Effector memory CD4-positive, alpha-beta T cell (primary cell): ENCODE measurements at regions not wholly inside any gene's neighbourhood (a gene's known extent, or its start where the extent isn't known, plus 50 kb on each side); places are given as distances from the start of the nearest gene placed in this dataset.
A peak's percentile ranks its signal among the peaks of the same experiment; 100 is the strongest.
"Not testable (repeated sequence)": the region's sequence is repeated elsewhere in the genome, so short reads cannot be mapped to it uniquely, and the experiment has no call there.

Experiments used
- DNase-seq, 3 donors: peaks; one replicate each; pipeline ENCODE4 v3.0.0-alpha.2; 2020
- H3K27ac ChIP-seq: 2 replicates; pipeline ENCODE4 v1.7.0; 2013; ENCODE audit warnings: mild to moderate bottlenecking, low read length, moderate library complexity; ENCODE audit not compliant: insufficient read depth, poor library complexity, severe bottlenecking
- H3K27me3 ChIP-seq: replicated peaks from 2 replicates; pipeline ENCODE4 v1.7.0; 2013; ENCODE audit warnings: mild to moderate bottlenecking, low read length; ENCODE audit not compliant: insufficient read depth, control insufficient read depth, poor library complexity, severe bottlenecking
- H3K36me3 ChIP-seq: 2 replicates; pipeline ENCODE4 v1.7.0; 2013; ENCODE audit warnings: mild to moderate bottlenecking, low read length, moderate library complexity; ENCODE audit not compliant: control insufficient read depth, insufficient read depth
- H3K4me1 ChIP-seq: 2 replicates; pipeline ENCODE4 v1.7.0; 2013; ENCODE audit warnings: low read length, mild to moderate bottlenecking; ENCODE audit not compliant: control insufficient read depth, insufficient read depth, poor library complexity, severe bottlenecking
- H3K4me3 ChIP-seq: 2 replicates; pipeline ENCODE4 v1.7.0; 2013; ENCODE audit warnings: low read length, low read depth, mild to moderate bottlenecking; ENCODE audit not compliant: insufficient read depth, poor library complexity, severe bottlenecking
- H3K9me3 ChIP-seq: 2 replicates; pipeline ENCODE4 v1.7.0; 2013; ENCODE audit warnings: mild to moderate bottlenecking, low read length, moderate library complexity; ENCODE audit not compliant: control insufficient read depth

- Histone ChIP-seq H3K9me3 (no peaks in the 10 kb centered on the region), H3K27ac (no peak overlapping the region), H3K4me1 (no peaks in the 10 kb centered on the region), H3K36me3 (no peaks in the 10 kb centered on the region), H3K4me3 (no peak overlapping the region), H3K27me3 (no peaks in the 10 kb centered on the region)
- DNase-seq, result no peak
Measured at GRCh38 chr17:34024806-34025551, 230.1 kb upstream of the CCL2 start.

GRCh38 chr17:34030601-34031000 is 224.5 kb upstream of the CCL2 start:
- not testable (repeated sequence) for DNase-seq

GRCh38 chr17:34032305-34032704 is 222.8 kb upstream of the CCL2 start:
- not testable (repeated sequence) for H3K4me3 ChIP-seq, DNase-seq, H3K27ac ChIP-seq, H3K4me1 ChIP-seq, H3K27me3 ChIP-seq, H3K36me3 ChIP-seq, H3K9me3 ChIP-seq

More at GRCh38 chr17:34030601-34031000, 224.5 kb upstream of the CCL2 start:
- H3K36me3 ChIP-seq, H3K27me3 ChIP-seq, H3K9me3 ChIP-seq, H3K4me1 ChIP-seq, H3K27ac ChIP-seq, H3K4me3 ChIP-seq: not testable (repeated sequence)

GRCh38 chr17:34038786-34039185 is 216.3 kb upstream of the CCL2 start:
- H3K4me1 ChIP-seq, H3K9me3 ChIP-seq, H3K27ac ChIP-seq, H3K36me3 ChIP-seq, DNase-seq, H3K27me3 ChIP-seq, H3K4me3 ChIP-seq: not testable (repeated sequence)

- DNase-seq, H3K27ac ChIP-seq, H3K9me3 ChIP-seq, H3K27me3 ChIP-seq, H3K4me1 ChIP-seq, H3K36me3 ChIP-seq, H3K4me3 ChIP-seq: not testable (repeated sequence)
Measured at GRCh38 chr17:34039213-34039612, 215.9 kb upstream of the CCL2 start.

- H3K27ac ChIP-seq, H3K9me3 ChIP-seq, H3K27me3 ChIP-seq, H3K4me3 ChIP-seq, H3K4me1 ChIP-seq, H3K36me3 ChIP-seq: not testable (repeated sequence)
- DNase-seq, result peak; percentile 21 to 38 (median 21)
Measured at GRCh38 chr17:34039759-34040555, 215.1 kb upstream of the CCL2 start.

GRCh38 chr17:34045990-34046389 is 209.1 kb upstream of the CCL2 start:
- H3K4me3 ChIP-seq, result no peak overlapping the region
- H3K36me3 ChIP-seq, result no peaks in the 10 kb centered on the region
- H3K9me3 ChIP-seq, result no peaks in the 10 kb centered on the region
- no peaks in the 10 kb centered on the region for H3K4me1 ChIP-seq
- H3K27ac ChIP-seq, result no peak overlapping the region
- no peaks in the 10 kb centered on the region for H3K27me3 ChIP-seq
- DNase-seq, result no peak

GRCh38 chr17:34051046-34051445 is 204.0 kb upstream of the CCL2 start:
- Histone ChIP-seq H3K36me3 (no peaks in the 10 kb centered on the region), H3K27me3 (no peaks in the 10 kb centered on the region), H3K4me1 (no peaks in the 10 kb centered on the region), H3K4me3 (no peak overlapping the region), H3K9me3 (no peaks in the 10 kb centered on the region), H3K27ac (no peak overlapping the region)
- DNase-seq, result no peak

- DNase-seq, result no peak
- Histone ChIP-seq H3K4me3 (no peak overlapping the region), H3K36me3 (no peaks in the 10 kb centered on the region), H3K27me3 (no peaks in the 10 kb centered on the region), H3K4me1 (no peaks in the 10 kb centered on the region), H3K9me3 (no peaks in the 10 kb centered on the region), H3K27ac (no peak overlapping the region)
Measured at GRCh38 chr17:34054495-34054894, 200.6 kb upstream of the CCL2 start.

- Histone ChIP-seq H3K36me3 (no peaks in the 10 kb centered on the region), H3K27me3 (no peaks in the 10 kb centered on the region), H3K27ac (no peak overlapping the region), H3K4me1 (no peaks in the 10 kb centered on the region), H3K9me3 (no peaks in the 10 kb centered on the region), H3K4me3 (no peak overlapping the region)
- no peak for DNase-seq
Measured at GRCh38 chr17:34055606-34056005, 199.5 kb upstream of the CCL2 start.
